ENCODE measurements at regions not wholly inside any gene's neighbourhood (a gene's known extent, or its start where the extent isn't known, plus 50 kb on each side); places are given as distances from the start of the nearest gene placed in this dataset.
"Not testable (repeated sequence)": the region's sequence is repeated elsewhere in the genome, so short reads cannot be mapped to it uniquely, and the experiment has no call there.

DNA sequence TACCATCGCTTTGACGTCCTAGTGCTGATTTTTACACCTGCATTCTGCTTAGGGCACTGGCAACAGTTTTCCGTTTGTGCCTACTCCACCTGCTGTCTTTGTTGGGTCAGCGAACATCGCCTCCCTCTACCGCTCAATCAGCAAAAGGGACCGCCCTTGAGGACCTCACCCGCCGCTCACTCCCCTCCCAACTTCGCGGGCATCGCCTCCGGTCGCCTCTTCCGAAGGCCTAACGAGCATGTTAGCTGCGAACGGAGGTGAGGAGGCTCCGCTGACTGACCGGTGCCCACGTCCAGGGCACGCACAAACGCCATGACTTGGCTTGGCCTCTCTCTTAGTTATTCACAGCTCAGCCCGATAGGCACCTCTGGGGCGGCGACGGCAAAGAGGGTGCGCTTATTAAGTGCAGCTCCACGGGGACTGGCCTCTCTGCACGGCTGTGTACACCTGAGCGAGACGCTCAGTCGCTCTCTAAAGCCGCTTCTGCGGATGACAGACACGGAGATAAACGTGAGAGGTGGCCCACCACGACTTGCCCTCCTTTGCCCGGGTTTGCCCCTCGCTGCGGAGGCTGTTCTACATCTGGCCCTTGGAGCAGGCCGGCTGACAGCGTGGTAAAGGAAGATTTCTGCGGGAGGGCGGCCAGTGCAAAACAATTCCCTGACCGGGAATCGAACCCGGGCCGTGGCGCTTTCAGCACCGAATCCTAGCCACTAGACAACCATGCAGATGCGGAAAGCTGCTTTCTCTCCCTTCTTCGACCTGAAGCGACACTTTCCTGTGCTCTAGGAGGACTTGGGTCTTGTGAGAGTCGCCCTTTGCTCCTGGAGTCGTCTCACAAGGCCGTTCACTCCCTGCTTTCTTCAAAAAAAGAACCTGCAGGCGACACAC lies 81.6 kb upstream of the FCGR1A start:
- not testable (repeated sequence) for DNase-seq

DNA sequence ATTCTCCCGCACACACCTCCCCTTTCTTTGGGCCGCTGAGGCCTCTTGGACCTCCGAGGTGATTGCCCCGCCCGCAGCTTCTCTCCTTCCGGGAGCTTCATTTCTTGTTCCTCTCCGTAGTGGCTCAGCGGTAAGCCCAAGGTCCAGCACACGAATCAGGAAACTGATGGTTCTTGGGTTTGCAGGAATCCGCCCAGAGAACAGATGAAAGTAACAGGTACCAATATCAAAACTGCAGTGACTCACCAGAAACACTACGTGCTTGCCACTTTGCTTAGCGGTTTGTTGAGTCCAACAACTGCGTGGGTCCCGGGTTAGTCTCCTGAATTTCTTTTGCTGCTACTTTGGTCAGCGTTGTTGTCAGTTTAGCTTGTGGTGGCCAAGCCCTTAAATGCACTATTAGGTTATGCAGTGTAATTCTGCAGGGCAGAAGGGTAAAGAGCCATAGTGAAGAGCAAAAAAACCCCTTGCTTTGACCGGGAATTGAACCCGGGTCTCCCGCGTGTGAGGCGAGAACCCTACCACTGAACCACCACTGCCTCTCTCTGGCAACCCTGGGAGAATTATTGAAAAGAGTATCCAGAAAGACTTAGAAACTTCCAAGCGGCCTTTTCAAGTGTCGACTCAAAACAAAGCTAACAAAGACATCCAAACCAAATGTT lies 74.2 kb upstream of the FCGR1A start:
- peak; percentile 46 for DNase-seq

DNA sequence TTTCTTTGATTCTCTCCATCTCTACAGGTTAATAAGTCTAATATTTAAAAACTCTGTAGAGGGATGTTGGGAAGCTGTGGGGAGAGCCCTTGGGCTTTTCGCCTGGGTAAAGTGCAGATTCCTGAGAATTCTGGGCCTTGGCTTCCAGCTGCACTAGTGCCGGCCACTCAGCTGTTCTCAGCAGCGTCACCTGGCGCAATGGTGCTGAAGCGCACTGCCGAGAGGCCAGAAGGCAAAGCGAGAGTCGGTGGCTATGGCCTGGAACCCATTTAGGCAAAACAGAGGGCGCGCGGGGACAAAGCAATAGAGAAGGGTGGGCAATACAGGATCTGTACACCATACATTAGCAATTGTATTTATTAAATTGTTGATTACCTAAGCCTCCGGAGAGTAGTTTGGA lies 70.8 kb upstream of the FCGR1A start:
- DNase-seq: not testable (repeated sequence)

DNA sequence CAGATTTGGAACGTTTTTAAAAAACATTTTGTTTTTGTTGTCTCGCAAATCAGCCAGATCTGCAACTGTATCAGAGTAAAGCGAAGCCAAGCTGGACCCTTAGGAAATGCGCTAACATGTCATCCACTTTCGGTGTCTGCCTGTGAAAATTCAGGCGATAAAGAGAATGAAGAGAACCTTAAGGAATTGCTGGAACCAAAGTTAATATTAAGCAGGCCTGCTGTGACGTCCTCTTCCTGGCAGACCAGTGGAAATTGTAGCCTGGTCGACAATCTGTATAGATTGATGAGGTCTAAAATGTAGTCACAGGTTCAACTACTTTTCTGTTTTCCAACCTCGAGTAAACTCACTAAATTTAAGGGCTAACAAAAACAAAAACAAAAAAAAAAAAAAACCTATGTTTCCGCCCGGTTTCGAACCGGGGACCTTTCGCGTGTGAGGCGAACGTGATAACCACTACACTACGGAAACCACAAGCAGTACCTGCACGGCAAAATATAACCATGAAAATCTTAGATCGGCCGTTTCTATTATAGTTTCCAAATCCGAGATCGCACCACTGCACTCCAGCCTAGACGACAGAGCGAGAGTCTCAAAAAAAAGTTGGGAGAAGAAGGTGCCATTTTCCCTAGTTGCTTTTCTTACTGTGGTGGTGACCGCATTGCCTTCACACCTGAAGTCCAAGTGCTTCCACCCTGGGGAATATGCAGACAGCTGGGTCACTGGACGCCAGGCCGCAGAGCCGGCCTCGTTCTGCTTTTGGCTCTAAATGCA lies 70.2 kb upstream of the FCGR1A start:
- DNase-seq: peak; percentile 40

DNA sequence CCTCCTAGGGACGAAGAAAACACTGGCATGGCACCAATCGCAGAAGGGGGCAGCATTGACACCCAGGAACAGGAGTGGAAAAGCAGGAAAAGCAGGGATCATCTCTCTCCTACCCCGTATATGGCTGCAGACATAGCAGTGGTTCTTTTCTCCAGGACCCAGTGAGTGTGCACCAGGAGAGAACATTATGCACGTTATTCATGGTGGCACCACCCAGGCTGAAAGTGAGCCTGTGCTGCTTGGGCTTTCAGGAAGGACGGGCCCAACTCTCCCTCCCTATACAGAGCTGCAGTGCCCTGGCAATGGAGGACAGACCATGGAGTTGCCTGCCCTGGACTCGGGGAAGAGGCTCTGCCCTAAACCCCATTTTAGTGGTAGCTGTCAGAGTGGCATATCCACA lies 69.0 kb upstream of the FCGR1A start:
- DNase-seq: not testable (repeated sequence)

DNA sequence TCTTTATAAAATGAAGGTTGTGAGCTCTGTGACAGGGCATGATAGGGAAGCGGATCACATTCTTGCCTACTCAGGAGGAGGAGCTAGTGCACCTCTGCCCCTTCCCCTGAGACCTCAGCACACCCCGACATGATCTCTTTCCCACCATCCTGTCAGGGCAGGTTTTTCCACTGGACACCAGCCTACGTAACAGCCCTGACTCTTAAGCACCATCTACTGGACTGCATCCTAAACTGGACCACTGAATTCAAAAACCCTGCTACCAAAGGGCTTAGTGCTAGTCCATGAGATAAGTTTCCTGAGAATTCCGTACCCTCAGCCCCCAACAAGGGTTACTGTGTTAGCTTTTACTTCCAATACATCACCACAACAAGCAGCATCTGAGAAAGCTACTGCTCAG lies 68.5 kb upstream of the FCGR1A start:
- not testable (repeated sequence) for DNase-seq

DNA sequence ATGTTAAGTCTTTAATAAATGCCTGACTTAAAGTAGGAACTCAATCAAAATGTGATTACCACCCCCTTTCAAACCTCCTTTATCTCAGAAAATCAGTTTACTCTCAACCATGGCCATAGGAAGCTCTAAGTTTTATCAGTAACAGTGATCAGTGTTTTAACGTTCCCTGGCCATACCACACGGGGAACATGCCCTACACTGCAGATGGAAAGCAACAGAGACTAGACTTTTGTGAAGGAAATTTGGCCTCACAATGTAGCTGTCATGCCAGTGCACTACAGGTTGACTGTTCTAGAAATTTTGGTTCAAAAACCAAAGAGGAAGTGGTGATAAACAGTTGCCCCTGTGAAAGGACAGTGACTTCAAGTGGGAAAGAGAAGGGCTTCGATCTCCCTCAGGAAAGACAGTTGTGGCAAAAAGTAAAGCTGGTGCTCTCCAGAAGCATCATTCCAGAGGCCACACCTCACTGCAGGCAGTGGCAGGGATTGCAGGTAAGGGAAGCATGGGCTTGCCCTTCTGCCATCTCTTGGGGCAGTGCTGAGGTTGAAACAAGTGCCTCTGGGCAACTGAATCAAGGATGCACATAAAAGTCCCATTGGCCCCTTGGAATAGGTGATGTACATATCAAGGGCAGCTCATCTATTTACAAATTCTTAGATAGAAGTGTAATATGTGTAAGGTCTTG lies 57.7 kb upstream of the FCGR1A start:
- not testable (repeated sequence) for DNase-seq

DNA sequence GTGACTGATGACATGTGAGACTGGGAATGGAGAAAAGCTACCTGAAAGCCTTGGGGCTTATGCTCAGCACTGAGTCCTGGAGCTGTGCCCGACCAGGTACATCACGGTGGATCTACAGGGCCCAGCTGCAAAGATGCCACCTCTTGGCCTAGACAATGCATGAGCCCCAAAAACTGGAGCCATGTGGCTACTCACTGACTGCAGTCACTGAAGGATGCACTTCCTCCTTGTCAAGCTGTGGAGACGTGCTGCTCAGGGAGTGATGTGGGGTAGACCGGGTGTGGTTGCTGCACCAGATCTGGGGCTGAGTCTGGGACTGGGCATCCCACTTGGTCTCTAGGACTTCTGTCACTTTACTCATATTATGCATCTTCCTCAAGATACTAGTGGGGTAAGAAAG lies 55.8 kb upstream of the FCGR1A start:
- DNase-seq: not testable (repeated sequence)

DNA sequence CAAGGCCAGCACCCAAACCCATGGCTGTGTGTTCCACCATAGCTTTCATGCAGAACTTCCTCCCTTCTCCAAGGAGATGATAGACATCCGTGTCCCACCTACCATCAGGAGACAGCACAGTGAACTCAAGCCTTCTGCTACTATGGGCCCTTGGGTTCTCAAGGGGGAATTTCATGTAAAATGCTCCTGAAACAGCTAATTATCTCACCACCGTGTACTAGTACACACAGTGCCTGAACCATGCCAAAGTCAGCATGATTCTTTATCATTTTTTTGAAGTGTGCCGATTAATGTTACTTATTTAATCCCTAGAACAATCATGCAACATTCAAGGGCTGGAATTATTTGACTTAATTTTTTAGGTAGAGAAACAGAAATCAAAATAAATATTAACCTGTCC lies 53.9 kb upstream of the FCGR1A start:
- not testable (repeated sequence) for DNase-seq
